ENCODE measurements at regions not wholly inside any gene's neighbourhood (a gene's known extent, or its start where the extent isn't known, plus 50 kb on each side); places are given as distances from the start of the nearest gene placed in this dataset.

DNA sequence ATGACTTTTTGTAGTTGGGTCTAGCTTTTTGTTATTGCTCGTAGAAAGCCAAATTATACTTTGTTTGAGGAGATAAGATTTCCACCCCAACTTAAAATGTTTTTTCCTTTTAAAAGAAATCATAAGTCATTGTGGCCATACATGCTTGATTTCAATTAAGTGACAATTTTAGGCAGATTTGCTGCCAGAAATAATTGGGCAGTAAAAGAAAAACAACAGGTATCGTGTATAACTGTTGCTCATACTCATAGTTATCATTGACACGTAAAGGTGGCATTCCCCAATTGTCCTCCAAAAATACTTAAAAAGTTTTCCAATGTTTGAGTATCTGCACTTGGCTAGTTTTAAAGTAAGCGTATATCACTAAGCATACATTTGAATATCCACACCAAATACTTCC lies 313.0 kb downstream of the TEX29 start:
- Histone ChIP-seq H3K4me1 (ENCODE audit: low read depth) (no peaks in the 10 kb centered on the region), H3K27me3 (no peaks in the 10 kb centered on the region), H3K4me3 (no peak overlapping the region), H3K9me3 (ENCODE audit: low read depth) (no peaks in the 10 kb centered on the region), H3K36me3 (no peaks in the 10 kb centered on the region), H3K27ac (no peak overlapping the region)
- TF ChIP-seq, protein P1, sequence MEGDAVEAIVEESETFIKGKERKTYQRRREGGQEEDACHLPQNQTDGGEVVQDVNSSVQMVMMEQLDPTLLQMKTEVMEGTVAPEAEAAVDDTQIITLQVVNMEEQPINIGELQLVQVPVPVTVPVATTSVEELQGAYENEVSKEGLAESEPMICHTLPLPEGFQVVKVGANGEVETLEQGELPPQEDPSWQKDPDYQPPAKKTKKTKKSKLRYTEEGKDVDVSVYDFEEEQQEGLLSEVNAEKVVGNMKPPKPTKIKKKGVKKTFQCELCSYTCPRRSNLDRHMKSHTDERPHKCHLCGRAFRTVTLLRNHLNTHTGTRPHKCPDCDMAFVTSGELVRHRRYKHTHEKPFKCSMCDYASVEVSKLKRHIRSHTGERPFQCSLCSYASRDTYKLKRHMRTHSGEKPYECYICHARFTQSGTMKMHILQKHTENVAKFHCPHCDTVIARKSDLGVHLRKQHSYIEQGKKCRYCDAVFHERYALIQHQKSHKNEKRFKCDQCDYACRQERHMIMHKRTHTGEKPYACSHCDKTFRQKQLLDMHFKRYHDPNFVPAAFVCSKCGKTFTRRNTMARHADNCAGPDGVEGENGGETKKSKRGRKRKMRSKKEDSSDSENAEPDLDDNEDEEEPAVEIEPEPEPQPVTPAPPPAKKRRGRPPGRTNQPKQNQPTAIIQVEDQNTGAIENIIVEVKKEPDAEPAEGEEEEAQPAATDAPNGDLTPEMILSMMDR (IDR thresholded peaks at IDR 0.05; ENCODE audit: low read depth, low read length) = no peak
- DNase-seq (ENCODE audit: low read depth in 1 of 2, low spot score in 1 of 2) = no peak

DNA sequence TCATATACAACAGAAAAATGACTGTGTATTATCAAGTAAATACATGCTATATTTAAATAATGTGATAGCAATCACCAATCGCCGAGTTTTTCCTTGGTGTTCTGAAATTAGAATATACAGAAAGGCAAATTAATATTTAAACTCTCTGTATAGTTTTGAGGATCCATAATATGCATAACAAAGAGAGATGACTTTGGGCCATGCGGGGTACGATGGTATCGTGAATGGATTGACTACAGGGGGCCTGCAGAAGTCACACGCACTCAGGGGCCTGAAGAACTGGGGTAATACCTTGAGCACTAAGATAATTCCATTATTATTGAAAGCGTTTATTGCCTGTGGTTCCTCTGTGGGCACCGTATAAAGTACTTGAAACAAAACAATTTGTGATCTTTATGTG lies 314.0 kb downstream of the TEX29 start:
- no peaks in the 10 kb centered on the region for H3K27me3 ChIP-seq
- H3K9me3 ChIP-seq (ENCODE audit: low read depth) = no peaks in the 10 kb centered on the region
- no peaks in the 10 kb centered on the region for H3K36me3 ChIP-seq
- H3K27ac ChIP-seq = no peak overlapping the region
- no peaks in the 10 kb centered on the region for H3K4me1 ChIP-seq (ENCODE audit: low read depth)
- no peak for DNase-seq (ENCODE audit: low read depth in 1 of 2, low spot score in 1 of 2)
- H3K4me3 ChIP-seq = no peak overlapping the region
- TF ChIP-seq, protein P1 (IDR thresholded peaks at IDR 0.05; ENCODE audit: low read depth, low read length) = no peak

DNA sequence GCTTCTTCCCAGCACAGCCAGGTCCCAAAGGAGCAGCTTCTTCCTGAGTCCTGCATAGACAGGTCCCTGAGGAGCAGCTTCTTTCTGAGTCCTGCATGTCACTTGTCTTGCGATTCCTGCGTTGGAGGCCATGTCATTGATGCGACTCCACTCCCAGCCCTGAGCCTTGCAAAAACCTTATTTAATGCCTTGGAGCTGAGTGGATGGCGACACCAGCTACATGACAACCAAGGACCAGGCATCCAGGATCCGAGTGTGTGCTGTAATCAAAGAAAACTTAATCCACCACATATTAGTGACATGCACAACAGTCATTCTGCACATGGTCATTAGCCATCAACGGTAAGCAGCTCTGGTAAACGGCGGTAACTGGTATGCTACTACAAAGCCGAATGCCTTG lies 315.8 kb downstream of the TEX29 start:
- Histone ChIP-seq H3K27ac (no peak overlapping the region), H3K4me3 (no peak overlapping the region), H3K4me1 (ENCODE audit: low read depth) (no peaks in the 10 kb centered on the region), H3K27me3 (no peaks in the 10 kb centered on the region), H3K9me3 (ENCODE audit: low read depth) (no peaks in the 10 kb centered on the region), H3K36me3 (no peaks in the 10 kb centered on the region)
- TF ChIP-seq, protein P1 (IDR thresholded peaks at IDR 0.05; ENCODE audit: low read depth, low read length) = no peak
- DNase-seq (ENCODE audit: low read depth in 1 of 2, low spot score in 1 of 2) = no peak

DNA sequence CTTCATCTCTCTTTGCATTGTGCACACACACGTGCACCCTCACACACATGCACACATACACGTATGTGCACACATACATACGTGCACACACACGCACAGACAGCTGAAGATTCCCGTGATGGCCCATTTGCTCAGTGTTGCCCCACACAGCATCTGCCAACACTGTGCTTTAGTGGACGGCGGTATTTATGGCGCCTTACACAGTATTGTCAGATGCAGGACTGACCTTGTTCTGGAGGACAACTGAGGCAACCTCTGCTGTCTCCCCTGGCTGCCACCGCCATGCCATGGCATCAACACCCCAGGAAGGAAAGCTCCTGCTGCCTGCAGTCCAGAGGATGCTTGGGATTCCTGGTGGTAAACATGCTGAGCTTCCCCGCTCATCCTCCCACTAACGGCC lies 316.4 kb downstream of the TEX29 start:
- TF ChIP-seq, protein P1 (IDR thresholded peaks at IDR 0.05; ENCODE audit: low read depth, low read length) = no peak
- Histone ChIP-seq H3K4me1 (ENCODE audit: low read depth) (no peaks in the 10 kb centered on the region), H3K4me3 (no peak overlapping the region), H3K27me3 (no peaks in the 10 kb centered on the region), H3K27ac (no peak overlapping the region), H3K9me3 (ENCODE audit: low read depth) (no peaks in the 10 kb centered on the region), H3K36me3 (no peaks in the 10 kb centered on the region)
- DNase-seq (ENCODE audit: low read depth in 1 of 2, low spot score in 1 of 2) = no peak

DNA sequence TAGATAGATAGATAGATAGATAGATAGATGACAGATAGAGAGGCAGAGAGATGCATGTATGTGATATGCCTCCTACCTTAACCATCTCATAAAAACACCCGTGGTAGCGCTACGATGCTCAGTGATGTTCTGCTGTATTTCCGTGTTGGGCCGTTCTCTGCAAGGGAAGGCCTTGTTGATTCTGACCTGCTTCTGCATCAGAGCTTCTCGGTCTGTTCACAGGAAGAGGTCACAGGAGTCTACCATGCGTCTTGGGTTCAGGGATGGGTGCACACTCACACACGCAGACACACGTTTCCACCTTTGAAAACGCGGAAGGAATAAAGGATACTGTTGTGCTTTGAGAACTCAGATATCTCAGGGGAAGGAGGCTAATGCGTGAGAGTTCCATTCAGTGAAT lies 316.9 kb downstream of the TEX29 start:
- Histone ChIP-seq H3K9me3 (ENCODE audit: low read depth) (no peaks in the 10 kb centered on the region), H3K27ac (no peak overlapping the region), H3K27me3 (no peaks in the 10 kb centered on the region), H3K4me3 (no peak overlapping the region), H3K36me3 (no peaks in the 10 kb centered on the region), H3K4me1 (ENCODE audit: low read depth) (no peaks in the 10 kb centered on the region)
- TF ChIP-seq, protein P1 (IDR thresholded peaks at IDR 0.05; ENCODE audit: low read depth, low read length) = no peak
- no peak for DNase-seq (ENCODE audit: low read depth in 1 of 2, low spot score in 1 of 2)

DNA sequence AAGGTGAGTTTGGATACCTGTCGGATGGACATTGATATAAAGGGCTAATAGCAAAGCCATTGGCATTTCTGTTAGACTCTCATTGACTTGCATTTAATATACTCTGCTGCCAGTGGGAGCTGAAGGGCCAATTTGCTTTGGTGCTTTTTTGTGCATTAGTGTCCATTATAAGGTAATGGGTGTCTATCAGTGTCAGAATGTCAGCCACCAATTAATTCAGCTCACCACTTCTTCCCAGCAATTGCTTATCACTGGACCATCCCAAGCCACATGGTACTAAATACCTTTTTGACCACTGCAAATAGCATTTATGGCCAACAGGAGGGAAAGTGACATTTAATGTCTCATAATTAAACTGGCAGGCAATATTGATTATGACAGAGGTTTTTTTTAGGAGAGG lies 317.8 kb downstream of the TEX29 start:
- Histone ChIP-seq H3K4me1 (ENCODE audit: low read depth) (no peaks in the 10 kb centered on the region), H3K36me3 (no peaks in the 10 kb centered on the region), H3K9me3 (ENCODE audit: low read depth) (no peaks in the 10 kb centered on the region), H3K27ac (no peak overlapping the region), H3K27me3 (no peaks in the 10 kb centered on the region), H3K4me3 (no peak overlapping the region)
- TF ChIP-seq, protein P1 (IDR thresholded peaks at IDR 0.05; ENCODE audit: low read depth, low read length) = no peak
- no peak for DNase-seq (ENCODE audit: low read depth in 1 of 2, low spot score in 1 of 2)

Data from cardiac muscle cell (in vitro differentiated cells and primary cell).